ENCODE measurements at regions not wholly inside any gene's neighbourhood (a gene's known extent, or its start where the extent isn't known, plus 50 kb on each side); places are given as distances from the start of the nearest gene placed in this dataset.

GRCh38 chr11:42524534-42525227 is 787.1 kb upstream of the API5 start:
- peak; percentile 18 for DNase-seq

GRCh38 chr11:42526426-42526825 is 785.4 kb upstream of the API5 start:
- DNase-seq: no peak

- DNase-seq: no peak
These were observed 783.3 kb upstream of the API5 start for GRCh38 chr11:42528471-42528870.

GRCh38 chr11:42528911-42529310 is 782.9 kb upstream of the API5 start:
- DNase-seq: no peak

- no peak for DNase-seq
These were observed 775.0 kb upstream of the API5 start for GRCh38 chr11:42536611-42537360.

GRCh38 chr11:42542336-42542735 is 769.5 kb upstream of the API5 start:
- no peak for DNase-seq

- DNase-seq: no peak
These were observed 767.9 kb upstream of the API5 start for GRCh38 chr11:42543844-42544419.

- no peak for DNase-seq
These were observed 767.1 kb upstream of the API5 start for GRCh38 chr11:42544726-42545125.

GRCh38 chr11:42545954-42546353 is 765.8 kb upstream of the API5 start:
- DNase-seq: no peak

GRCh38 chr11:42552786-42553185 is 759.0 kb upstream of the API5 start:
- DNase-seq: no peak

GRCh38 chr11:42555190-42555589 is 756.6 kb upstream of the API5 start:
- DNase-seq: no peak

- no peak for DNase-seq
These were observed 740.5 kb upstream of the API5 start for GRCh38 chr11:42571131-42571877.

GRCh38 chr11:42571878-42572610 is 739.8 kb upstream of the API5 start:
- DNase-seq: no peak

GRCh38 chr11:42576318-42576717 is 735.5 kb upstream of the API5 start:
- DNase-seq: no peak

- no peak for DNase-seq
These were observed 722.5 kb upstream of the API5 start for GRCh38 chr11:42589286-42589685.

GRCh38 chr11:42591841-42592240 is 720.0 kb upstream of the API5 start:
- DNase-seq: no peak

GRCh38 chr11:42593441-42593840 is 718.4 kb upstream of the API5 start:
- no peak for DNase-seq

- DNase-seq: no peak
These were observed 715.9 kb upstream of the API5 start for GRCh38 chr11:42595876-42596275.

- no peak for DNase-seq
These were observed 715.1 kb upstream of the API5 start for GRCh38 chr11:42596576-42597145.

- DNase-seq: no peak
These were observed 713.5 kb upstream of the API5 start for GRCh38 chr11:42598341-42598740.

- DNase-seq: no peak
These were observed 691.0 kb upstream of the API5 start for GRCh38 chr11:42620796-42621195.

Data from NCI-H1694 treated with DMSO at 0.1 percent for 48 hours (cell line).